ENCODE measurements at regions not wholly inside any gene's neighbourhood (a gene's known extent, or its start where the extent isn't known, plus 50 kb on each side); places are given as distances from the start of the nearest gene placed in this dataset.

DNA sequence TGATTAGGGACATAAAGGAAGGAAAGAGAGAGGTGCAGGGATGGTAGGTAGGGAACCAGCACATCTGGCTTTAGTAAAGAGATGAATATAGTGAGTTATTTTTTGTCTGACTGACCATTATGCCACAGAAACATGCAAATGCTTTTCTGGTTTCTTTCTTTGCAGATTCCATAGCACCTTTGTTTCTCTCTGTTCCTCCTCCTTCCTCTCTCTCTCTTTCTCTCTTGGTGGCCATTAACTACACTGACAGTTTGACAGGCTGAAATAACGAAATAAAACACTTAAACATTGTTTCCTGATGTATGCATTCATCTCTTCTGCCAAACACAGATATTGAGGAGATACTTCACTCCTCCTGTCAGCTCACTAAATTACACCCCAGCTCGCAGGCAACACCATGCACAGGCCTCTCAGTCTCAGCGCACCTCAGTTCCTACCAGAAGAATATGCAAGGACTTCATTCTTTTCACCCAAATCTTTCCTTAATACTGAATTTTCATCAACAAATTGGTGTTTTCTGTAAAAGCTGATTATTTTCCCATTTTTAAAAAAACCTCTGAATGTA is 406.9 kb upstream of the SOX5 start:
- TF ChIP-seq EP300 (IDR thresholded peaks at IDR 0.05; ENCODE audit: borderline replicate concordance): no peak
- no peak for TF ChIP-seq NFIC (IDR thresholded peaks at IDR 0.05)
- TF ChIP-seq TAF1 (IDR thresholded peaks at IDR 0.05; ENCODE audit: low read depth): no peak
- TF ChIP-seq CREB1 (IDR thresholded peaks at IDR 0.05; ENCODE audit: low read depth): no peak

All from Ishikawa (cell line).